ENCODE measurements at regions not wholly inside any gene's neighbourhood (a gene's known extent, or its start where the extent isn't known, plus 50 kb on each side); places are given as distances from the start of the nearest gene placed in this dataset.

DNA sequence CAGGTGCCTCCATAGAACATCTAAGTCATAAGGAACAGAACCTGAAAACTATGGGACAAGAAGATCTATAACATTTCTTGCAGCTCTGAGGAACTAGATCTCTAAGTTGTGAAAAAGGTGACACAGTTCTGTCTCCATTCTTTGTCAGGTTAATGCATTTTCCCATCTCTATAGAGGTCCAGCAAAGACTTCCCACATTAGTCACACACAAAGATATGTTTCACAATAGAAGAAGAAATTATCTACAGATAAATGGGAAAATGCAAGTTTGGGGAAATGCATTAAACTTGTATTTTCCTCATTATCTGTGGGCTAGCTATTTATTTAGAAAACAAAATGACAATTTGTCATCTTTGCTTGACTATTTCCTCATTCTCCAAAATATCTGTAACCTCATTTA, 458.6 kb upstream of the PAPPA start:
- peak; percentile 50 for DNase-seq (ENCODE audit: low read depth)
- Histone ChIP-seq H3K9ac (ENCODE audit: low read length) (peak overlapping the region; percentile 39), H3K4me1 (ENCODE audit: control insufficient read depth, insufficient read depth, low read length) (peaks cover 47% of the 10 kb centered on the region), H3K36me3 (ENCODE audit: control insufficient read depth, insufficient read depth, low read length, severe bottlenecking) (no peaks in the 10 kb centered on the region), H3K27me3 (replicated peaks; ENCODE audit: control insufficient read depth, insufficient read depth, low read length) (no peaks in the 10 kb centered on the region), H3K4me3 (ENCODE audit: low read length) (no peak overlapping the region), H3K9me3 (ENCODE audit: control insufficient read depth, low read length) (no peaks in the 10 kb centered on the region)

DNA sequence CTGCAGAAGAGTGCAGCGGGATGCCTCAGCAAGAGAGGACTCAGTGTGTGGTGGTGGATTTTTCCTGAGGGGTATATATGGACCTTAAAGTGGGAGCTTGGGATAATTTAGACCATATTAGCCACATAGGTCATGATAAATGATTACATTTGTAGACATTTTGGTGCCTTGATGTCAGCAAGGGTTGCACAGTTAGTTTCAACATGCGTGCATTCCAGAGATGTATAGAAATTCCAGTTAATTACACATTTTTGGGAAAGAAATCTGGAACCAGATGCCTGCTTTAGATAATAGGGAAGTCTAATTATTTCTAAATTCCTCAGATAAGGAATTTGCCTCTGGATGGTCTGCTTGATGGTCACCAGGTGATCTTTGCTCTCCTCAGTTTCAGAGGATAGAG, 440.6 kb upstream of the PAPPA start:
- Histone ChIP-seq H3K36me3 (ENCODE audit: control insufficient read depth, insufficient read depth, low read length, severe bottlenecking) (no peaks in the 10 kb centered on the region), H3K27me3 (replicated peaks; ENCODE audit: control insufficient read depth, insufficient read depth, low read length) (no peaks in the 10 kb centered on the region), H3K9me3 (ENCODE audit: control insufficient read depth, low read length) (no peaks in the 10 kb centered on the region), H3K4me3 (ENCODE audit: low read length) (no peak overlapping the region), H3K4me1 (ENCODE audit: control insufficient read depth, insufficient read depth, low read length) (peaks cover 53% of the 10 kb centered on the region), H3K9ac (ENCODE audit: low read length) (peak overlapping the region; percentile 67)
- no peak for DNase-seq (ENCODE audit: low read depth)

DNA sequence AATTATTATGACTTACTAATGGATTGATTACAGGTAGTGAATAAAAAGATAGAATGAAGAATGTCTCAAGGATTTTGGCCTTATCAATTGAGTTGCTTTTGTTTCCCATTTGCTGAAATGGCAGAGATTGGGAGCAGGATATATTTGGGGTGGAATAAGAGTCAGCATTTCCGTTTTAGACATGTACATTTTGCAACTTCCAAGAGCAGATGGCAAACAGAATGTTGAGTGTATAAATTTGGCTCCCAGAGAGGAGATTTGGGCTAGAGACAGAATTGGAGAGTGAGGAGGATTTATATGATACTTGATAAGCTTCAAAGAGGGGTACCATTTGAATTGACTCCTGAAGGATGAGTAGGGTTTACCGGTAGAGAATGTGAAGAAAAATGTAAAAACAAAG, 437.9 kb upstream of the PAPPA start:
- no peak overlapping the region for H3K4me3 ChIP-seq (ENCODE audit: low read length)
- no peaks in the 10 kb centered on the region for H3K27me3 ChIP-seq (replicated peaks; ENCODE audit: control insufficient read depth, insufficient read depth, low read length)
- H3K36me3 ChIP-seq (ENCODE audit: control insufficient read depth, insufficient read depth, low read length, severe bottlenecking) = no peaks in the 10 kb centered on the region
- DNase-seq (ENCODE audit: low read depth) = no peak
- H3K4me1 ChIP-seq (ENCODE audit: control insufficient read depth, insufficient read depth, low read length) = peaks cover 56% of the 10 kb centered on the region
- H3K9me3 ChIP-seq (ENCODE audit: control insufficient read depth, low read length) = no peaks in the 10 kb centered on the region
- peak overlapping the region; percentile 3 for H3K9ac ChIP-seq (ENCODE audit: low read length)

DNA sequence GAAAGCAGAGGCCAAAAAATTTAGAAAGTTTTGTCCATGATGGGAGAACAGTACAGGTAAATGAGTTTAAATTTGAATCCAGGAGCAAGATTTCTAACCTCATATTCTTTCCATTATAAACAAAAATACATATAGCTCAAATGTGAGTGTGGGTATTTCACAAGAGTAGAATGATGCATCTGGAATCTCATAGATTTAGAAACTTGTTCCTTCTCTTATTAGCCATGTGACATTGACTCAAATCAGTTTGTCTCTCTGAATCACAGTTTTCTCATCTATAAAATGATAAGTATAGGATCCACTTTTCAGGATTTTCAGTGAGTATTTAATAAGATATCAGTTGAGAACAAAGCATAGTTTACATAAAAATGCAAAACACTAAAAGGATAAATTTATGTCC, 436.3 kb upstream of the PAPPA start:
- peak; percentile 72 for DNase-seq (ENCODE audit: low read depth)
- H3K36me3 ChIP-seq (ENCODE audit: control insufficient read depth, insufficient read depth, low read length, severe bottlenecking) = no peaks in the 10 kb centered on the region
- peak overlapping the region; percentile 44 for H3K9ac ChIP-seq (ENCODE audit: low read length)
- no peaks in the 10 kb centered on the region for H3K27me3 ChIP-seq (replicated peaks; ENCODE audit: control insufficient read depth, insufficient read depth, low read length)
- no peaks in the 10 kb centered on the region for H3K9me3 ChIP-seq (ENCODE audit: control insufficient read depth, low read length)
- no peak overlapping the region for H3K4me3 ChIP-seq (ENCODE audit: low read length)
- H3K4me1 ChIP-seq (ENCODE audit: control insufficient read depth, insufficient read depth, low read length) = peaks cover 55% of the 10 kb centered on the region

DNA sequence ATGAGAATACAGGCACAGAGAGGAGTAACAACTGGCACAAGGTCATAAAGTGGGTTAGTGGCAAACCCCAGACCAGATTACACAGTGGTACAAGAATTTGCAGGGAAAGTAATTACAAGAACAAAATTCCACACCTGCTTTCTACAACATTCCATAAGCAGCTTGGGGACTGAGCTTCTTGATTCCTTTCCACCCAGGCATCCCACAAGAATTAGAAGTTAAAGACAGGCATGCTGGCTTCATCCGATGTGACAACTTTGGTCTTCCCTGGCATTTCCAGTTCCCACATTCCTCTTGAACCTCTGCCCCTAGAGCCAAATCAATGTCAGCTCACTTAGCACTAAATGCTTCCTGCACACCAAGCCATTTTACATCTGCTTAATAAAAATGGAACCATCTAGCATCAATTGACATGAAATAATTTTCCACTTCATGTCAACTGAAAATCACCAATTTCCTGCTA, 435.8 kb upstream of the PAPPA start:
- Histone ChIP-seq H3K9ac (ENCODE audit: low read length) (peak overlapping the region; percentile 44), H3K4me1 (ENCODE audit: control insufficient read depth, insufficient read depth, low read length) (peaks cover 51% of the 10 kb centered on the region), H3K4me3 (ENCODE audit: low read length) (no peak overlapping the region), H3K36me3 (ENCODE audit: control insufficient read depth, insufficient read depth, low read length, severe bottlenecking) (no peaks in the 10 kb centered on the region), H3K9me3 (ENCODE audit: control insufficient read depth, low read length) (no peaks in the 10 kb centered on the region), H3K27me3 (replicated peaks; ENCODE audit: control insufficient read depth, insufficient read depth, low read length) (no peaks in the 10 kb centered on the region)
- peak; percentile 39 for DNase-seq (ENCODE audit: low read depth)

DNA sequence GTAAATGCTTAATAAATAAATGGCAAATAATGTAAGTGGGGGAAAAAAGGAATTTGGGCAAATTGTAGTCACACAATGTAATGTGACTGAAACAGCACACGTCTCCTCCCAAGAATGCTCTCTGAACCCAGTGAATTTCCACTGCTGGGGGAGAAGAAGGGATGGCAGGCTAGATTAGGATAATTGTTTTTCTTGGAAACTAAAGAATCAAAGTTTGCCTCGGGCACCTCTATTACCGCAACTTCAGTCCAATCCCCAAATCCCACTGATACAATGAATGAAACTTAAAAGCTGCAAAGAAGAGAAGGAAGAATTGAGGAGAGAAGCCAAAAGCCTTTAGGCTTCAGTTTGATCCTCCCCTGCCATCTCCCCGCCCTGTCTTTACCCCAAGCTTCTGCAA, 423.2 kb upstream of the PAPPA start:
- Histone ChIP-seq H3K4me1 (ENCODE audit: control insufficient read depth, insufficient read depth, low read length) (peaks cover 12% of the 10 kb centered on the region), H3K9ac (ENCODE audit: low read length) (no peak overlapping the region), H3K9me3 (ENCODE audit: control insufficient read depth, low read length) (peaks cover 11% of the 10 kb centered on the region), H3K36me3 (ENCODE audit: control insufficient read depth, insufficient read depth, low read length, severe bottlenecking) (no peaks in the 10 kb centered on the region), H3K27me3 (replicated peaks; ENCODE audit: control insufficient read depth, insufficient read depth, low read length) (no peaks in the 10 kb centered on the region), H3K4me3 (ENCODE audit: low read length) (no peak overlapping the region)
- DNase-seq (ENCODE audit: low read depth) = peak; percentile 70

DNA sequence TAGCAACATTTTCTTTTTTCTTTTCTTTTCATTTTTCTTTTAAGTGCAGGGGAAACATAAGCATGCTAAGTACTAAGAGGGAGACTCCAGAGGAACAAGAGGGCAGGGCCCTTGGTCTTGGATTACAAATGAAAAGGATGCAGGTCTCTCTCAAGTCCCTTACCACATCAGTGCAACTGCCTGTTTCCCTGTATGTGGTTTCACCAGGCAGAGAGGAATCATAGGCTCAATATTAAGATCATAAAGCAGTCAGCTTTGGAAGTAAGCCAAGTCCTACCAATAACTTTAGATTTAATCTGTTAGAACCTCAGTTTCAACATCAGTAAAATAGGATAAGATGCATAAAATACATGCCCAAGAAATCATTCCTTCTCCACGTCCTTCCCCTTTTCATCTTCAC, 422.7 kb upstream of the PAPPA start:
- no peaks in the 10 kb centered on the region for H3K36me3 ChIP-seq (ENCODE audit: control insufficient read depth, insufficient read depth, low read length, severe bottlenecking)

DNA sequence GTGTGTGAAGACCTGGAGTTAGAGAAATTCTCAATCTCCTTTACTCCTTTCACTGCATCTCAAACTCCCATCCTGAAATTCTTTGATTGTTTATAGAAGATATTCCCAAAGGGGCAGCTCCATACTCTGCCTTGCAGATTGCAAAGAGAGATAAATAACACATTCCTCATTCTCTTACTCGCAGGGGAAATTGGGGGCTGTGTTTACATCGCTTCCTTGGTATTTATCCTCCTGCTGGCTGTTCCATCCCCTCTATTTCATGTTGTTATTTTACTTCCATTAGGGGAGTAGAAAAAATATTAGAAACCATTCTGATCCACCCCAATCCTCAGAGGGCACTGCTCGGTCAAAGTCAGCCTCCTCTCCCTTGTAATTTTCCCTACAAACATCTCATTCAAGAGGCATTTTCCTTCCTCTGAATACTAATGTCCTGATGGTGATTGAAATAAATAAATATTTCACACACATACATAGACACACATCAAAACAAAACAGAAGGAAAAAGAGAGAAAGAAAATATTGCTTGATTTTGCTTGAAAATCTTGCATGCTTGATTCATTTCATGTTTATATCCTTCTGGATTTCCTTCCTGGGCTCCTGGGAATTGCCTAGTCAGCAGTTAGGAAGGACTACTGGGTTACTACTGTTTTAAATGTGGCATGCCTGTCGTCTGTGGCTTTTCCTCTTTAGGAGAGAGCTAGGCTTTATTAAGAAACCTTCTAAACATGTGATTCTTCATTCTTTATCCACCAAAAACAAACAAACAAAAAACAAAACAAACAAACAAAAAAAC, 420.1 kb upstream of the PAPPA start:
- Histone ChIP-seq H3K9me3 (ENCODE audit: control insufficient read depth, low read length) (peaks cover 3% of the 10 kb centered on the region), H3K4me3 (ENCODE audit: low read length) (peak overlapping the region; percentile 7), H3K9ac (ENCODE audit: low read length) (peak overlapping the region; percentile 26), H3K27me3 (replicated peaks; ENCODE audit: control insufficient read depth, insufficient read depth, low read length) (no peaks in the 10 kb centered on the region), H3K36me3 (ENCODE audit: control insufficient read depth, insufficient read depth, low read length, severe bottlenecking) (no peaks in the 10 kb centered on the region), H3K4me1 (ENCODE audit: control insufficient read depth, insufficient read depth, low read length) (peaks cover 12% of the 10 kb centered on the region)
- peak; percentile 42 for DNase-seq (ENCODE audit: low read depth)

More for the DNA sequence above, 422.7 kb upstream of the PAPPA start:
- DNase-seq (ENCODE audit: low read depth) = peak; percentile 62
- H3K9me3 ChIP-seq (ENCODE audit: control insufficient read depth, low read length) = peaks cover 11% of the 10 kb centered on the region
- no peak overlapping the region for H3K9ac ChIP-seq (ENCODE audit: low read length)
- no peak overlapping the region for H3K4me3 ChIP-seq (ENCODE audit: low read length)
- peaks cover 12% of the 10 kb centered on the region for H3K4me1 ChIP-seq (ENCODE audit: control insufficient read depth, insufficient read depth, low read length)
- no peaks in the 10 kb centered on the region for H3K27me3 ChIP-seq (replicated peaks; ENCODE audit: control insufficient read depth, insufficient read depth, low read length)

DNA sequence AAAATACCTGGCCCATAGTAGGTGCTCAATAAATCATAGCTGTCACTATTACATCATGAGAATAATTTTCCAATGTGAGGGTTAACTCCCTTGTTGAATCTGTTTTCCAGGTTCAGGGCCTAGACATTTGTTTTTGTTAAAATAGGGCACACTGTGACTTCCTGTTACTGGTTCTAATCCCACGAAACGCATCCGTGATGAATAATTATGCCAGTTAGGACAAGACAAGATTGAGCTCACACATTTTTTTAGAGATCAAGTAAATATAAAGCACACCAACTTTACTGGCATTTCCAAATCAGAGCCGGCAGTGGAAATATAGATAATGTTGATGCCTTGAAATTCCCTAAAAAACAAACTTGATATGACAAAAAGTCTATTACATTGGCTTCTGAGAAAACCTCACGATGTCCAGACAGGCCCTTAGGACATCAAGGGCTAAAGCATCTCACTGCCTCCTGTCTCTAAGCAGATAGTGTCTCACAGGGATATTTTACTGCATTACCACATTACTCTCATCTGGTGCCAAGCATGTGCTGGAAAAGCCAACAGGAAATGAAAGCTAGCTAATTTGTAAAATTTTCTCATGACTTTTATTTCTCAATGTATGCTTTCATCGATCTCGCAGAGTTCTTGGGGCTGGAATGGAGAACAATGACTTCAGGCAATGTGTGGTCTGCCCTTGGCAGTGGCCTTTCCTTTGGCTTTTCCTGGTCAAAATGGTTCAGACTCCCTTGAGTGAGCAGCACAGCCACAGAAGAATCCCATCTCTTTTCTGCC, 414.3 kb upstream of the PAPPA start:
- Histone ChIP-seq H3K36me3 (ENCODE audit: control insufficient read depth, insufficient read depth, low read length, severe bottlenecking) (no peaks in the 10 kb centered on the region), H3K4me3 (ENCODE audit: low read length) (no peak overlapping the region), H3K4me1 (ENCODE audit: control insufficient read depth, insufficient read depth, low read length) (peaks cover 4% of the 10 kb centered on the region), H3K9me3 (ENCODE audit: control insufficient read depth, low read length) (no peaks in the 10 kb centered on the region), H3K27me3 (replicated peaks; ENCODE audit: control insufficient read depth, insufficient read depth, low read length) (no peaks in the 10 kb centered on the region), H3K9ac (ENCODE audit: low read length) (no peak overlapping the region)
- DNase-seq (ENCODE audit: low read depth) = no peak

DNA sequence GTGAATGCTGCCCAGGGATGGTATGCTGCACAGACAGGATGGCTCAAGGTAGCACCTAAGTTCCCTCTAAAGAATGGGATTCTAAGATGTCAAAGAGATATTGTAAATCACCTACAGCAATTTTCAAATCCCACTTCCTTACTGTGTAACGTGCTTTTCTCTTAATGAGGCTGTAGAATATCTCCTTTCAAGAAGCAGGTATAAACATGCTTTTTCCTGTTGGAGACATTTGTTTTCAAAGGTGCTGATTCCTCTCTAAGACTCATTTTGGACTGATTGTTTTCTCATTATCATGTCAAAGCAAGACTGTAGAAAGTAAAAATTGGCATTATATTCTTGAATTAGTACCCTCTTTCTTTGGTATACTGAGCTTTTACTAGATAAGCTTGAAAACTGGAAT, 412.6 kb upstream of the PAPPA start:
- H3K27me3 ChIP-seq (replicated peaks; ENCODE audit: control insufficient read depth, insufficient read depth, low read length) = no peaks in the 10 kb centered on the region
- H3K36me3 ChIP-seq (ENCODE audit: control insufficient read depth, insufficient read depth, low read length, severe bottlenecking) = no peaks in the 10 kb centered on the region

DNA sequence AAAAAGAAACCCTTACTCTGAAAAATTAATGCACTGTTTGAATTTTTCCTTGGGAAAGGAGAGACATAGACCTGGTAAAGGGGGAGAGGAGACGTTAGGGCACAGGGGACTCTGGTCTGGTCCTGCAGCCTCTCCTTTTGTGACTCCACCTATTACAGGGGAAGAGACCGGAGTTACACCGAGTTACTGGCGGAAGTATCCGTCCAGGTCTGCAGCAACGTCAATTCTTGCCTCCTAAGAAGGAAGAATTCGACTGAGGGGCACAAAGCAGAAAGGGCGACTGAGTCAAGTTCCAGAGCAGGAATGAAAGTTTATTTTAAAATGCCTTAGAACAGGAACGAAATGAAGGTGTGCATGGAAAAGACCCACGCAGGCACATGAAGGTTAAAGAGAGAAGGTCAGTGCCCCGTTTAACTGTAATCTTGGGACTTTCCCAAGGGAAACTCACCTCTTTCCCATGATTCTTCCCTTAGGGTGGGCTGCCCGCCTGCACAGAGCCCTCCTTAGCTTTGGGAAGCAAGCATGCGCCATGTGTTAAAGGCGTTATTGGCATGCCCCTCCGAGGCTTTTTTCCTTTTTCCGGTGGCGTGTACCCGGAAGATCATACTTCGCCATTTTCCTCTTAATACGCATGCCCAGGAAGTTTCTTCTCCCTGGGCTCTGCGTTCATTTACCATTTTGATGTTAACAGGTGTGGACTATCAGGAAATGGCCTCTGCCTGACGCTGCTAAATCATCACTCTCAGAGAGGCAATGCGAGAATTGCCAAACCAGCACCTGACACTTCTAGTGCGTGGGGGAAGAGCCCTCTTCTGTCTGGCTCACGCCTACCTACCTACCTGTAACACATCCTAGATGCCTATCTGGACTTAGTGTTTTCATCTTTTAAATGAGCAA, 409.6 kb upstream of the PAPPA start:
- no peak for DNase-seq (ENCODE audit: low read depth)
- Histone ChIP-seq H3K4me3 (ENCODE audit: low read length) (no peak overlapping the region), H3K9ac (ENCODE audit: low read length) (no peak overlapping the region), H3K4me1 (ENCODE audit: control insufficient read depth, insufficient read depth, low read length) (peaks cover 4% of the 10 kb centered on the region), H3K9me3 (ENCODE audit: control insufficient read depth, low read length) (no peaks in the 10 kb centered on the region), H3K27me3 (replicated peaks; ENCODE audit: control insufficient read depth, insufficient read depth, low read length) (no peaks in the 10 kb centered on the region), H3K36me3 (ENCODE audit: control insufficient read depth, insufficient read depth, low read length, severe bottlenecking) (no peaks in the 10 kb centered on the region)

More for the DNA sequence above, 412.6 kb upstream of the PAPPA start:
- H3K9ac ChIP-seq (ENCODE audit: low read length) = no peak overlapping the region
- no peak overlapping the region for H3K4me3 ChIP-seq (ENCODE audit: low read length)
- no peaks in the 10 kb centered on the region for H3K9me3 ChIP-seq (ENCODE audit: control insufficient read depth, low read length)
- H3K4me1 ChIP-seq (ENCODE audit: control insufficient read depth, insufficient read depth, low read length) = peaks cover 4% of the 10 kb centered on the region
- no peak for DNase-seq (ENCODE audit: low read depth)
